ENCODE measurements at regions not wholly inside any gene's neighbourhood (a gene's known extent, or its start where the extent isn't known, plus 50 kb on each side); places are given as distances from the start of the nearest gene placed in this dataset.

DNA sequence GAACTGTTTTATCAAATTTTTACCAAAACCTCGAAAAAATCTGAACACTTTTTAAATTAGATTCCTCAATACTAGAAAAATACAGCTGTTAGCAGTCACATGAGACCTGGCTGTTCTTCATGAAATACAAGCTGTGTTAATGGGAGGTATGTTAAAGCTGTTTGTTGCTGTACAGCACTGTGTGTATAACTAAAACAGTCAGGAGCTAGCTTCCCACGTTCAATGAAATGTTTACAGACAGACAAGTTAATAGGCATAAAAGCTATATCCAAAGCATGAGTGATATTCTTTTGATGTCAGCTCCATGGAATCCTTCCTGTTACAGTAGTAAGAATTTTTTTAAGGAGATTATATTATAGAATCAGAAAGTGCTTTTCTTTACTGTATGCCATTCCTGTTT is 223.2 kb upstream of the FOXD3 start:
- TF ChIP-seq, protein P1, sequence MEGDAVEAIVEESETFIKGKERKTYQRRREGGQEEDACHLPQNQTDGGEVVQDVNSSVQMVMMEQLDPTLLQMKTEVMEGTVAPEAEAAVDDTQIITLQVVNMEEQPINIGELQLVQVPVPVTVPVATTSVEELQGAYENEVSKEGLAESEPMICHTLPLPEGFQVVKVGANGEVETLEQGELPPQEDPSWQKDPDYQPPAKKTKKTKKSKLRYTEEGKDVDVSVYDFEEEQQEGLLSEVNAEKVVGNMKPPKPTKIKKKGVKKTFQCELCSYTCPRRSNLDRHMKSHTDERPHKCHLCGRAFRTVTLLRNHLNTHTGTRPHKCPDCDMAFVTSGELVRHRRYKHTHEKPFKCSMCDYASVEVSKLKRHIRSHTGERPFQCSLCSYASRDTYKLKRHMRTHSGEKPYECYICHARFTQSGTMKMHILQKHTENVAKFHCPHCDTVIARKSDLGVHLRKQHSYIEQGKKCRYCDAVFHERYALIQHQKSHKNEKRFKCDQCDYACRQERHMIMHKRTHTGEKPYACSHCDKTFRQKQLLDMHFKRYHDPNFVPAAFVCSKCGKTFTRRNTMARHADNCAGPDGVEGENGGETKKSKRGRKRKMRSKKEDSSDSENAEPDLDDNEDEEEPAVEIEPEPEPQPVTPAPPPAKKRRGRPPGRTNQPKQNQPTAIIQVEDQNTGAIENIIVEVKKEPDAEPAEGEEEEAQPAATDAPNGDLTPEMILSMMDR (IDR thresholded peaks at IDR 0.05) = no peak
- no peak for TF ChIP-seq POLR2A (IDR thresholded peaks at IDR 0.05)

Measured in testis (tissue), 2 donors.